ENCODE measurements at regions not wholly inside any gene's neighbourhood (a gene's known extent, or its start where the extent isn't known, plus 50 kb on each side); places are given as distances from the start of the nearest gene placed in this dataset.

DNA sequence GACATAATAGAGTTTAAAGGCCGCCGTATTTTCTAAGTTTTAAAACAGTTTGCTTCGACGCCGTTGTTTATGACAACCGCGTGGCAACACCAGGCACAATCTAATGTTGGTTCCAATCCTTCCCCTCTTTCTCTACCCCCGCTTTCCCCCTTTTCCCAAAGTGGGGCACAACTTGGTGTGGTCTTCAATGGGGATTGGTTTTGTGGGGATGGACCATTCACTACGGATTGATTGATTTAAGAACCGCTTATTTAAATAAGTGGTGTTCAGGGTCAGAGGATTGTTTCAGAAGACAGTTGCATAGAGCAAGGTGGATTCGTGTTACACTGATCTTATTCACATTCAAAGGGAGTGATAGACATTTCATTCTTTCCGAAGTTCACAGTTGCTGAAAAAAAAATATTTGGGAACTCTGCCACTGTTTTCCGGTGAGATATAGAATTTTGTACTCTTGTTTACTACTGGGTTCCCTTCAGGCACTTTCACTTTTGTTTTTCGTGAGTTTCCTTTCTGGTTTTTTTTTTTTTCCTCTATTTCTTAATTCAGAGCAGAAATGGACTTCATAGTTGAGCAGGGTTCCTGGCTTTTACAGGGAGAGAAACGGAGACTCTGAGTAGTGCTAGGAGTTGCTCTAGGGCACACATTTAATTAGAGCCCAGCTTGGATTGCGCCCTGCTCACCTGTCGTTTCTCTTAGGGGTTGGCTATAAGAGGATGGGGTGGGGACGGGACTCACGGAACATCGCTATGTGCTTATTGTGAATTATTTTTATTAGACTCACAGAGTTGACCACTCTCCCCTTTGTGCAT is 79.6 kb upstream of the AK4 start:
- H3K4me1 ChIP-seq (ENCODE audit: control insufficient read depth, insufficient read depth, low read length): peaks cover 6% of the 10 kb centered on the region
- H3K9me3 ChIP-seq (ENCODE audit: control insufficient read depth, low read length): no peaks in the 10 kb centered on the region
- H3K27me3 Mint-ChIP-seq (ENCODE audit: insufficient read depth): no peaks in the 10 kb centered on the region
- no peak for TF ChIP-seq CTCF (conservative IDR thresholded peaks at IDR 0.05)
- H3K9me3 Mint-ChIP-seq: no peaks in the 10 kb centered on the region
- peaks cover 6% of the 10 kb centered on the region for H3K36me3 Mint-ChIP-seq (ENCODE audit: low read depth)
- no peaks in the 10 kb centered on the region for H3K36me3 ChIP-seq (ENCODE audit: control insufficient read depth, insufficient read depth, low read length)
- peak overlapping the region; percentile 95 for H3K9ac ChIP-seq (ENCODE audit: extremely low read depth, low read length, poor library complexity, severe bottlenecking)
- H3K4me1 Mint-ChIP-seq: peaks cover 34% of the 10 kb centered on the region
- no peaks in the 10 kb centered on the region for H3K27me3 ChIP-seq (ENCODE audit: control insufficient read depth, insufficient read depth, low read length, poor library complexity, severe bottlenecking)
- H3K4me3 ChIP-seq (ENCODE audit: low read length): peak overlapping the region; percentile 87
- DNase-seq: no peak
- peak overlapping the region; percentile 82 for H3K27ac ChIP-seq (ENCODE audit: low read depth, low read length)
- H3K27ac Mint-ChIP-seq: peak overlapping the region; percentile 97
- peak overlapping the region; percentile 89 for H3K4me3 Mint-ChIP-seq
- WGBS, 2 experiments (ENCODE audit: insufficient coverage in 1 of 2, insufficient read length in 1 of 2): 16 to 21% methylated on average over 14 to 19 of the region's 20 CpGs

DNA sequence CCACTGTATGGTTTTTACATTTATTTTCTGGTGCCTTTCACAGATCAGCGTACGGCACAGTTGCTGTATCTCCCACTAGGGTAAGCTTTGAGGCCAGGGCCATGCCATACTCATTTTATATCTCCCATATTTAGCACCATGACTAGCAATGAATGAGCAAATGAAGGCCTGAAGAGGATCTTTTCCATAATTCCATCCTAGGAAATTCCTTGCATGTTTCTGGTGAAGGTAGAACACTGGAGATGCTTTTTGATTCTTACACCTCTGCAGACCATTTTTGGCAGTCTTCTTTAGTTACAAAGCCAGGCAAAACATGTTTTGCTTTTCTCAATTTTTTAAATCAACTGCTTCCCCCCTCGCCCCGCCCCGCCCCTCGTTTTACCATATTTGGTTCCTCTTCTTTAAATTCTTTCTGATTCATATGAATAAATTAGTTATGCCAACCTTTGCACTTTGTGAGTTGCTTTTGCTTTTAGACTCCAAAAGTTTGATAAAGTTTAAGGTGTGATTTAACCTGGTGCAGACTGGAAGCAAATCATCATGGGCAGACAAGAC is 78.9 kb upstream of the AK4 start:
- no peak for DNase-seq
- no peaks in the 10 kb centered on the region for H3K27me3 Mint-ChIP-seq (ENCODE audit: insufficient read depth)
- Histone ChIP-seq H3K4me1 (ENCODE audit: control insufficient read depth, insufficient read depth, low read length) (peaks cover 6% of the 10 kb centered on the region), H3K27ac (ENCODE audit: low read depth, low read length) (no peak overlapping the region), H3K36me3 (ENCODE audit: control insufficient read depth, insufficient read depth, low read length) (no peaks in the 10 kb centered on the region), H3K9me3 (ENCODE audit: control insufficient read depth, low read length) (no peaks in the 10 kb centered on the region), H3K9ac (ENCODE audit: extremely low read depth, low read length, poor library complexity, severe bottlenecking) (no peak overlapping the region), H3K27me3 (ENCODE audit: control insufficient read depth, insufficient read depth, low read length, poor library complexity, severe bottlenecking) (no peaks in the 10 kb centered on the region), H3K4me3 (ENCODE audit: low read length) (peak overlapping the region; percentile 87)
- 90 to 100% methylated on average over 2 to 6 of the region's 6 CpGs for WGBS, 2 experiments (ENCODE audit: insufficient coverage in 1 of 2, insufficient read length in 1 of 2)
- H3K4me3 Mint-ChIP-seq: peak overlapping the region; percentile 89
- peak overlapping the region; percentile 37 for H3K27ac Mint-ChIP-seq
- peaks cover 6% of the 10 kb centered on the region for H3K36me3 Mint-ChIP-seq (ENCODE audit: low read depth)
- no peaks in the 10 kb centered on the region for H3K9me3 Mint-ChIP-seq
- TF ChIP-seq CTCF (conservative IDR thresholded peaks at IDR 0.05): no peak
- peaks cover 38% of the 10 kb centered on the region for H3K4me1 Mint-ChIP-seq

DNA sequence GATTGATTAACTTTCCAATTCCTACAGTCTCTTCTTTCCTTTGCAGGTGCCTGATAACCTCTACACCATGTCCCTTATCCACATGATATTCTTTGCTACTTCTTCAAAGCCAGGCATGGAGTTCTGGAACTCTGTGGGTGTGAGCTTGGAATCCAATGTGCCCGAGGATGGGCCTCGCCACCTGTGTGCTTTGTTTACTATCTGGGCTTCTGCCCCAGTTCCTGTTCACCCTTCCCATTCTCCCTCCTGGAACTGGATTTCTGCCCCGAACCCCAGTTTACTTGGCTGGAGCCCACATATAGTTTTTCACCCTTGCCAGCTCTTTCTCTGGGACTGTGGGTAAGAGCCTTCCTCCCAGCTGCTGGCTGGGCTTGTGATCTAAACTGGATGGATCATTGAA is 75.2 kb upstream of the AK4 start:
- no peak overlapping the region for H3K4me3 ChIP-seq (ENCODE audit: low read length)
- 88 to 93% methylated on average over 3 of the region's 3 CpGs for WGBS, 2 experiments (ENCODE audit: insufficient coverage in 1 of 2, insufficient read length in 1 of 2)
- Mint-ChIP-seq H3K36me3 (ENCODE audit: low read depth) (no peaks in the 10 kb centered on the region), H3K4me3 (no peak overlapping the region), H3K9me3 (no peaks in the 10 kb centered on the region), H3K4me1 (peaks cover 19% of the 10 kb centered on the region), H3K27ac (no peak overlapping the region), H3K27me3 (ENCODE audit: insufficient read depth) (no peaks in the 10 kb centered on the region)
- H3K27me3 ChIP-seq (ENCODE audit: control insufficient read depth, insufficient read depth, low read length, poor library complexity, severe bottlenecking): no peaks in the 10 kb centered on the region
- no peak overlapping the region for H3K27ac ChIP-seq (ENCODE audit: low read depth, low read length)
- TF ChIP-seq CTCF (conservative IDR thresholded peaks at IDR 0.05): no peak
- no peaks in the 10 kb centered on the region for H3K36me3 ChIP-seq (ENCODE audit: control insufficient read depth, insufficient read depth, low read length)
- H3K9me3 ChIP-seq (ENCODE audit: control insufficient read depth, low read length): no peaks in the 10 kb centered on the region
- no peak overlapping the region for H3K9ac ChIP-seq (ENCODE audit: extremely low read depth, low read length, poor library complexity, severe bottlenecking)
- no peak for DNase-seq
- H3K4me1 ChIP-seq (ENCODE audit: control insufficient read depth, insufficient read depth, low read length): no peaks in the 10 kb centered on the region
